NB4 (cell line): ENCODE measurements at regions not wholly inside any gene's neighbourhood (a gene's known extent, or its start where the extent isn't known, plus 50 kb on each side); places are given as distances from the start of the nearest gene placed in this dataset.
"Not testable (repeated sequence)": the region's sequence is repeated elsewhere in the genome, so short reads cannot be mapped to it uniquely, and the experiment has no call there.

ENCODE experiments used
- DNase-seq: peaks from one replicate; pipeline ENCODE4 v3.0.0; 2010; ENCODE audit warnings: low read depth
- H3K4me3 ChIP-seq: one replicate; pipeline ENCODE4 v1.5.1; 2011; ENCODE audit warnings: mild to moderate bottlenecking, low read depth, low read length, moderate library complexity
- CTCF ChIP-seq: IDR thresholded peaks from one replicate; pipeline ENCODE4 v1.5.1; 2012; ENCODE audit warnings: low read depth, low read length
- MAX ChIP-seq: IDR thresholded peaks from 2 replicates; pipeline ENCODE4 v1.6.1; 2011; ENCODE audit warnings: low read depth, low read length
- MYC ChIP-seq: IDR thresholded peaks from 2 replicates; pipeline ENCODE4 v1.6.1; 2011; ENCODE audit warnings: low read depth, low read length
- POLR2A ChIP-seq: IDR thresholded peaks from 2 replicates; pipeline ENCODE4 v1.6.1; 2011; ENCODE audit warnings: mild to moderate bottlenecking; ENCODE audit not compliant: insufficient read length; ENCODE audit errors: extremely low read depth

- DNase-seq = no peak
- no peak overlapping the region for H3K4me3 ChIP-seq
- TF ChIP-seq MYC (no peak), POLR2A (no peak), MAX (no peak), CTCF (no peak)
Measured at GRCh38 chr6:40832691-40833090, 206.3 kb downstream of the UNC5CL start.

- H3K4me3 ChIP-seq = no peak overlapping the region
- TF ChIP-seq MYC (no peak), POLR2A (no peak), MAX (no peak)
- no peak for DNase-seq
Measured at GRCh38 chr6:40831381-40831780, 207.6 kb downstream of the UNC5CL start.

- DNase-seq = no peak
- no peak overlapping the region for H3K4me3 ChIP-seq
- no peak for TF ChIP-seq MYC
- no peak for TF ChIP-seq MAX
- TF ChIP-seq POLR2A = no peak
- TF ChIP-seq CTCF = no peak
Measured at GRCh38 chr6:40825102-40825501, 213.9 kb downstream of the UNC5CL start.

- peak; percentile 66 for TF ChIP-seq CTCF
- peak; percentile 67 for DNase-seq
- not testable (repeated sequence) for H3K4me3 ChIP-seq
Measured at GRCh38 chr6:40823917-40824891, 214.8 kb downstream of the UNC5CL start.

- H3K4me3 ChIP-seq = no peak overlapping the region
- DNase-seq = no peak
- TF ChIP-seq POLR2A = no peak
Measured at GRCh38 chr6:40822619-40823018, 216.4 kb downstream of the UNC5CL start.

- DNase-seq = peak; percentile 14
Measured at GRCh38 chr6:40819182-40819834, 219.7 kb downstream of the UNC5CL start.

More at GRCh38 chr6:40819182-40819834, 219.7 kb downstream of the UNC5CL start:
- TF ChIP-seq POLR2A = no peak
- no peak for TF ChIP-seq MYC
- TF ChIP-seq CTCF = no peak
- no peak for TF ChIP-seq MAX
- H3K4me3 ChIP-seq = no peak overlapping the region
